GM19240 (cell line): ENCODE measurements at regions not wholly inside any gene's neighbourhood (a gene's known extent, or its start where the extent isn't known, plus 50 kb on each side); places are given as distances from the start of the nearest gene placed in this dataset.
"Not testable (repeated sequence)": the region's sequence is repeated elsewhere in the genome, so short reads cannot be mapped to it uniquely, and the experiment has no call there.

Source experiments
- DNase-seq: peaks from one replicate; pipeline ENCODE4 v3.0.0; 2011; ENCODE audit warnings: low spot score; ENCODE audit not compliant: insufficient read length

DNA sequence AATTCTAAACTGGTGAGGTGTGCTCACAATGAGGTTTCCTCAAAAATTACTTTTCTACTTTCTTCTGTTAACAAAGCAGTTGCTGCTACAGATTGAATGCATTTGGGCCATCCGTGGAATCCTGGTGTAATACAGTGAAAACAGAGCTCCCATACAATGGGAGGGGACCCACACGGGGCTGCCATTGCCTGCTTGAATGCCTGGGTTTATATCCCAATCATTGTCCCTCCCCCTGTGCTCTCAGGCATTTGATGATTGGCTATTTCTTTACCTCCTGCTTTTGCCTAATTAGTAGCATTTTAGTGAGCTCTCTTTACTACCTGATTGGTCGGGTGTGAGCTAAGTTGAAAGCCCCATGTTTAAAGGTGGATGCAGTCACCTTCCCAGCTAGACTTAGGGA is 52.9 kb upstream of the CSF1 start:
- DNase-seq = not testable (repeated sequence)

DNA sequence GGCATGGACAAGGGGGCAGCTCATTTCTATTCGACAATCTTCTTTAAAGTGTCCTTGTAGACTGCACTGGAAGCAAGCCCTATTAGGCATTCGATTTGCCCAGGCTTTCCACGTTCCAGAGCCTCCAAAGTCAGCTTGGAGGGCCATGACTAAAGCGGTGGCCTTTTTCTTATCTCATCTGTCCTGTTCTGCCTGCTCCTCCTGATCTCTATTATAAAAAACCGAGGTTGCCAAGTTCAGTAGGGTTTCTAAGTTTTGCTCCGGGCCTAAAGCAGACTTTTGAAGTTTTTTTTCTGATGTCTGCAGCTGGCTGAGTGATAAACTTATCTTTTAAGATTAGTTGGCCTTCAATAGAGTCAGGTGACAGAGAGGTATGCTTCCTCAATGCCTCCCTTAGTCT is 54.7 kb upstream of the CSF1 start:
- not testable (repeated sequence) for DNase-seq

DNA sequence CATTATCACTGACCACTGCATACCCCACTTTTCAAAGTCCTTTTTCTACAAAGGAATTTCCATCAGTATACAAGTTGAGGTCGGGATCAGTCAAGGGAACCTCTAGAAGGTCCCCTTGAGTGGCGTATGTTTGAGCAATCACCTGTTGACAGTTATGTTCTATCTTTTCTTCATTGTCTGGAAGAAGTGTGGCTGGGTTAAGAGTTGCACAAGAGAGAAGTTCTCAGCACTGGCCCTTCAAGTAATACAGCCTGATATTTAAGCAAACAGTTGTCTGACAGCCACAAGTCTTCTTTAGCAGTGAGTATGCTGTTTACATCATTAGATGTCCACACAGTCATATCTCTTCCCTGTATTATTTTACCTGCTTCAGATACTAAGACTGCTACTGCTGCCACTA is 56.7 kb upstream of the CSF1 start:
- not testable (repeated sequence) for DNase-seq

DNA sequence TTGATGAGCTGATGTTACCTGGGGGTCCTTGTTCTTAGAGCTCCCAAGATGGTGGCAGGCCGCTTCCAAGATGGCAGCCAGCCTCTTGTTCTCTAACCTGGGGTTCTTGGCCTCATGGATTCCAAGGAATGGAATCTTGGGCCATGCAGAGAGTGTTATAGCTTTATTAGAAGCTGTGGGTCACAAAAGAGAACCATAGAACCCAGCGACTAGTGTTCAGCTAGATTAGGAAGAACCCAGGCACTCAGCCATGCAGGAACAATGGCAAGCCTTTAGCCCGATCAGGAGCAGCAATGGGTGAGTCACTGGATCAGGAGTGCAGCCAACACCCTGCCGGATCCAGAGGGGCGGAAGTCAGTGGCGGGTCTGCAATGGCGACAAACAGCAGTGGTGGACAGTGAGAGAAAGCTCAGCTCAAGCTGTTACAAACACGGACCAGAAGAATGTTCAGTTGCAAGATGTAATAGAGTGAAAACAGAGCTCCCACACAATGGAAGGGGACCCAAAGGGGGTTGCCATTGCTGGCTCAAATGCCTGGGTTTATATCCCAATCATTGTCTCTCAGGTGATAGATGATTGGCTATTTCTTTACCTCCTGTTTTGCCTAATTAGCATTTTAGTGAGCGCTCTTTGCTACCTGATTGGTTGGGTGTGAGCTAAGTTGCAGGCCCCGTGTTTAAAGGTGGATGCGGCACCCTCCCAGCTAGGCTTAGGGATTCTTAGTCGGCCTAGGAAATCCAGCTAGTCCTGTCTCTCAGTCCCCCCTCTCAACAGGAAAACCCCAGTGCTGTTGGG is 58.2 kb upstream of the CSF1 start:
- not testable (repeated sequence) for DNase-seq

DNA sequence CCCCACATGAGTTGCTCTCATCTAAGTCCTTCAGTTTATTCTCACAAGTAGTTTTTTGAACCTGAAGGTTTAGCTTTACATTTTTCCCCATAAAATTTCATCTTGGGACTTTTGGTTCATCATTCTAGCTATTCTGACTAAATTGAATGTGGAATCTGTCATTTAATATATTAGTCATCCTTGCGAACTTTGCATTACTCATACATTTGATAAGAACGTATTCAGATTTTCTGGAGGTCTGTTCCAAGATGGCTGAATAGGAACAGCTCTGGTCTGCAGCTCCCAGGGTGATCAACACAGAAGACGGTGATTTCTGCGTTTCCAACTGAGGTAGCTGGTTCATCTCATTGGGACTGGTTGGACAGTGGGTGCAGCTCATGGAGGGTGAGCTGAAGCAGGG is 59.8 kb upstream of the CSF1 start:
- DNase-seq = no peak

DNA sequence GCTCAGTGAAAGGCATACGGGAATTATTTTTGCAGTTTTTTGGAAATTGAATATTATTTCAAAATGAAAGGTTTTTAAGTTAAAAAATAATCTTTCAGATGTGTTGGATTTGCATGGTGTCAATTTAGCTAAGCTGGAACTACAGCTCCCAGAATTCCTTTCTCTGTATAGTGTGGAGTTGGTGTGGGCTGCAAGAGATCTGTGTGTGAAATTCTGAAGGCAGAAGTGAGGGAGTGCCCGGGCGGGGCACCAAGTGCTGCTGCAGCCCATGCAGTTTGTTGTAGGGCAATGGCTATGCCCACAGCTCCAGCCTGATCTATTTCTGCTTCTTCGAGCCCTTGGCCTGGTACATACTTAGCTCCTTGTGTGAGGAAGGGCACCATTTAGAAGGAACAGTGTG is 60.5 kb upstream of the CSF1 start:
- DNase-seq = no peak

DNA sequence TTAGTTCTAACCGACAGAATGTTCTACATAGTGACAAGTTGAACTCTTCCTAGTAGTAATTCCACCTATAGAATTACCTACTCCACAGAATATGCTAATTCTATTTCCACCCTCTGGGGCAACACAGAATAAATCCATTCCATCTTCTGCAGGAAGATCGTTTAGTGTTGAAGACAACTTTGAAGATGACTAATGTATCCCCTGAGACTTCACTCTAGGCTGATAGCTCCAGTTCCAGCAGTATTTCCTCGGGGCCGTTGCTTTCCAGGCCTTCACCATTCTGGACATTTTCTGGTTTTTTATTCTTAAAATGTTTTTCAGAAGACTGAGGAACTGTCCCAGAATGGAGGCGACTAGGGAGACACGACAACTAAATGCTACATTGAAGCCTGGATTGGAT is 61.0 kb upstream of the CSF1 start:
- no peak for DNase-seq

DNA sequence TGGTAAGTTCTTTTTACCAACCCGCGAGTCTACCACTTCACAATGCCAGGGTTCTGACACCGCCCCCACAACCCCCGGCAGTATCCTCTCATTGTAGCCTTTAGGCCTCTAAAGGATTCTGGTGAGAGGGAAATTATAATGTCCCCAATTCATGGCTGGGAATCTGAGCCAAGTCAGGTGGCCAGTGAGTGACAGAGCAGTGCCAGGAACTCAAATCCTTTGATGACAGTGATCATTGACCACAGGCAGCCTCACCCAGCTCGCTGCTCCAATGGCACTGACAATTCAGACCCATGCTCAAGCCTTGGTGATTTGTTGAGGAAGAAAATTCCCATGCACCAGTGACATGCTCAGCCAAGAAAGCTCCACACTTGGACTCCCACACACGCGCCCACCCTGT is 63.4 kb upstream of the CSF1 start:
- DNase-seq = no peak

DNA sequence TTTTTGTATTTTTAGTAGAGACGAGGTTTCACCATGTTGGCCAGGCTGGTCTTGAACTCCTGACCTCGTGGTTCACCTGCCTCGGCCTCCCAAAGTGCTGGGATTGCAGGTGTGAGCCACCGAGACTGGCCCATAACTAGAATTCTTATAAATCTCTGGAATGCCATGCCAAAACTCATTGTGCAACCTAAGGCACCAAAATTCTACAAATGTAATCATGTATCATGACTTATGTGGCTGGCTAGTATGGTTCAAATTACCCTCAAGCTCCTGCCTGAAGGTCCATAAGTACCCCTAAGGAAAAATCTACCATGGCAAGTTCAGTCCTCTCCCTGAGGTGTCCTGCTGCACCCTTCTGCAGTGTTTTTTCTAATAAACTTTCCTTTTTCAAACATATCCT is 63.8 kb upstream of the CSF1 start:
- no peak for DNase-seq

DNA sequence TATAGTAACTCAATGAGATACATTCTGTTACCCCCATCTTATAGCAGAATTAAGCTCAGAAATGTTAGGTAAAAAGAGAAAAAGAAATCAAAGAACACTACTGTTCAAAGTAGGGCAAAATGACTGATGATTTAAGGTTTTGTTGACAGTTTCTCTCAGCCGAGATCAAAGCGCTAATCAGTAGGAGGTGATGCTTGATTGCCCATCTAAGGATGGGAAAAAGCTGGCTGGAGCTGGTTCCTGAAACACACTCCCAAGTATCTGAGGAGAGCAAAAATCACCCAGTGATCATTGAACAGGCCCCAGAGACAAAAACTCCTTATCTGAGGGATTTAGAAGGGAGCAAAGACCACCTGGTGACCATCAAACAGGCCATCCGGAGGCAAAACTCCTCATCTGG is 64.5 kb upstream of the CSF1 start:
- DNase-seq = no peak

DNA sequence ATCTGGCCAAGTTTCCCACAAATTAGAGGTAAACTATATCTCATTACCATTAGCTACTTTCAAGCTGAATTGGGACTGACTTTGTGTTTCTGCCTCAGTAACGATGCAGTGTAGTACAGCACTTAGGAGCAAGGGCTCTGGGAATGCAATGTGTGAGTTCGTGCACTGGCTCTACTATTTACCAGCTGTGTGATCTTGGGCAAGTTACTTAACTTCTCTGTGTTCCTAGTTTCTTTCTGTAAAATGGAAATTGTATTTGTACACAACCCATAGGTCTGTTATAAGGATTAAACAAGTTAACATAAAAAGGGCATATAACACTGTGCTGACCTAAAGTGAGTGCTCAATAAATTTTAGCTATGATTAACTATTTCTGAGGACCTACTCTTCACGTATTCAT is 65.0 kb upstream of the CSF1 start:
- no peak for DNase-seq

DNA sequence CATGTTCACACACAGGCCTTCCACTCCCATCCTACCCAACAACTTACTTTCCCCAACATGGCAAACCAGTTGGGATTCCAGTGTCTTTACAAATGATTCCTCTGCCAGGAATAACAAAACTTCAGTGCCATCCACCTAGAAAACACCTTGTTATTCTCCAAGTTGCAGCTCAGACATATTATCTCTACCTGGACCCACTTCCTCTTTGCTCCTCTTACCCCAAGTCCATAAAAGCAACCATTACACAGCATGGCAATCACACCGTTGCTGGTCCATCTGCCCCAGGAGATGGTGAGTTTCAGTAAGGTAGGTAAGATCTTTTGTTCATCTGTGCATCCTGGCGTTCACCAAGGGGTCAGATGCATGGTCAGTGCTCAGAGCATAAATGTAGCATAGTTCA is 66.0 kb upstream of the CSF1 start:
- no peak for DNase-seq

DNA sequence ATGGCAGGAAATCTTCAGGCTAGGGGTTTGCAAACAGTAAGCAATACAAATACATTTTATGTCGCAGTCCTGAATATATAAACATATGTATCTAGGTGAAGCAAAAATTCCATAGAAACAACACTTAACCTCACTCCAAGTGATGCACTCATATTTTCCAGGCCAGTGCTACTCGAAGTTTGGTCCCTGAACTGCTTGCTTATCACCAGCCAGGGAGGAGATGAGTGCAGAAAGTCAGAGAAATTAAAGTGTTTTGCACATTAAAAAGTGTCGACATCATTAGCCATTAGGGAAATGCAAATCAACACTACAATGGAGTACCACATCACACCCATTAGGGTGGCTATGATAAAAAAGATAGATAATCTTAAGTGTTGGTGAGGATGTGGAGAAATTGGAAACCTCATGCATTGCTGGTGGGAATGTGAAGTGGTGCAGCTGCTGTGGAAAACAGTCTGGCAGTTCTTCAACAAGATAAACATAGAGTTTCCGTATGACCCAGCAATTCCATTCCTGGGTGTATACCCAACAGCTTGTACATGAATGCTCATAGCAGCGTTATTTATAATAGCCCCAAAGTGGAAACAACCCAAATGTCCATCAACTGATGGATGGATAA is 70.5 kb upstream of the CSF1 start:
- no peak for DNase-seq

DNA sequence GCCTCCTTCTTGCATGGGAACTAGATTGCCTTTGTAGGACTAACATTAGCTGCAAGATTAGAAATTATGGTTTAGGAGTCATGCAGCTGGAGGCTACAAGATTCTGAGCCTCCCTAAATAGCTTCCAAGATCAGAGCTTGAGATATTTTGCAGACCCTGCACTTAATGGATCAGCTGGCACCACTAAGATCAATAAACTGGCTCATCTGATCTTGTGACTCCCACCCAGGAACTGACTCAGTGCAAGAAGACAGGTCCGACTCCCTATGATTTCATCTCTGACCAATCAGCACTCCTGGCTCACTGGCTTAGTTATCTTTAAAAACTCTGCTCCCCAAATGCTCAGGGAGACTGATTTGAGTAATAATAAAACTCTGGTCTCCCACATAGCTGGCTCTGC is 71.4 kb upstream of the CSF1 start:
- not testable (repeated sequence) for DNase-seq

DNA sequence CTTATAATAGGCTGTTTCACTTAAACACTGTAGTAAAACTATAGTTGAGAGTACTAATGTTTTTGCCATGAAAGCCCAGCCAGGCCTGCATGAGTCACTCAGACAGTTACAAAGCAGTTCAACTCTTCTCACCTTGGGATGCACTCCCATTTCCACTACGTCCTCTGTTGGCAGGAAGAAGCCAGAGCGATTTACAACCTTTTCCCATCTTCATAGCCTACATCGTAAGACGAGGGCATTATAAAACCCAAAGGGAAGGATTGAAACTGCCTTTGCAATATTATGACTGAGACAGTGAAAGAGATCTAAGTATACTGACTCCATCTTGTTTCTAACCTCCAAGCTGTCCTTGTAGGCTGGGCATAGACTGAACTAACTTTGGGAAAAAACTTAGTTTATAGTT is 71.8 kb upstream of the CSF1 start:
- no peak for DNase-seq

DNA sequence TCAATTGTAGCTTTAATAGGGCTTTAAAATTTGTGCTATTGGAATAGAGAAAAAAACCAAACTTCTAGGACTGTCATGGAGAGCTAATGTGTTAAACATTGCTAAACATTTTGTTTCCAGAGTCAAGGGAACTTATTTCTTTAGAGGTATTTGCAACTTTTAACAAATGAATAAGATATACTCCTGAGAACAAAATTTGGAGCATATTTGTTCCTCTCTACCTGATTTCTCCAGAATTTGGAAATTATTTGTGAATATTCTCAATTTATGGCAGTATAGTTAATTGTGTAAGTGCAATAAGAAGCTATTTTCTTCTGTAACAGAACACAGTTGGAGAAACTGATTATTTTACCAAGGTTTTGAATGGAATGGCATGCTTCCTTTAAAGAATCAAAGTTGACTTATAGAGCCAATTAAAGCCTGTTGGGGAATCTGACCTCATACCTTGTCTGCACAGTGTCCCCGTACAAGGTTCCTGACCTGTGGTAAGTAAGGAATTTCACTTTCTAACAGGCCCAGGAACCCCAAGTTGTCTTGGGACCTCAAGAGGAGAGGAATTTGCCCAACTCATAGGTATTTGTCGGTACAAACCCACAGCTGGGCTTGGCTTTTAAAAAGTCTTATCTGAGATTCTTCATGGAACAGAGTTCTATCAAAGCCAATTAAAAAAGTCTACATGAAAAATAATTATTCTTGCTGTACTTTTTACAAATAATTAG is 72.6 kb upstream of the CSF1 start:
- no peak for DNase-seq

DNA sequence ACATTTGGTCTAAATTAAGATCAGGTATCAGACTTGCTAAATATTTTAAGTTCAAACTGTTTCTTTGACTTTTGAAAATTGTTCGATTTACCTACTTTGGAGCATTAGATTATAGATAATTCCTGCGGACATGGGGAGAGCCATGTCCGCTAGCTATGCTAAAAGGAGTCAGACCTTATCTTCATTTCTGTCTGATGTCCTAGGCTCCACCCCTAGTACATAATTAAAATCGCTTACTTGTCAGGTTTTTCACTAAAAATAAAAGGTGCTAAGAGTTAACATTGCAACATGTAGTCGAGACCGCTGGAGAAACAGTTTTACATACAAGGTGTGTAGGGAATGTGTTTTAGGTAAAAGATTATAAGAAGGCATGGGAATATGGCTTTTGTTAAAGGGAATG is 71.9 kb upstream of the EPS8L3 start:
- DNase-seq = not testable (repeated sequence)

DNA sequence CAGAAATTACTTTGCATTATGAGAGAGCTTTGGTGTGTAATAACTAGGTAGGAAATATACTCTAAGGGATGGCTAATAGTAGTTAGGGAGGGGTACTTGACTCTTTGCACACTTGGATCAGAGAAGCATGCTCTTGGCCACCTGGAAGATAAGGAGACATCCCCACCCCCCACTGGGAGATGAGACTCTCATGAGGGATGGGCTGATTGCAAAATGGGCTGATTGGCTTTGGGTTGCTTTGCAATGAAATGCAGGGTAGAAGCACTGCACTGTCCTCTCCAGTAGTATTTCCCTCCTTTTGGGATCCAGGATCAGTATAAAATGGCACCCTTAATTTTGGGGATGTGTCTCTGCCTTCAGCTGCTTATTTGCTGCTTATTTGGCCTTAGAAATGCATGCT is 71.2 kb upstream of the EPS8L3 start:
- no peak for DNase-seq

DNA sequence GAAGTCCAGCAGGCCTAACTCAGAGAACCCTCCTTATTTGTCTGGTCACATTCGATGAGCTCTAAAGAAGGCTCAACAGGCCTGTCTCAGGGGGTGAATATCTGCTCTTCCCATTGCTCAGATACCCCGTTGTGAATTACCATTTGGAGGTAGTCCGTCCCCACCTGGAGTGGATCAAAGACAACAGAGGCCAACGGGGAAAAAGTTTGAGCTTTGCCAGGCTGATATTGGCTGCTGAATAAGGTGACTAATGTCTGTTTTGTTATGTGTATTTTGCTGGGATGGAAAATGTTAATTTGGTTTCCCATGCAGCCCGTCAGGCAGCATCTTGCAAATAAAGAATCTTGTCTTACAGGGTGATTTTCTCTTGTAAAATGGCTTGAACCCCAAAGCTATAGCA is 69.2 kb upstream of the EPS8L3 start:
- no peak for DNase-seq

DNA sequence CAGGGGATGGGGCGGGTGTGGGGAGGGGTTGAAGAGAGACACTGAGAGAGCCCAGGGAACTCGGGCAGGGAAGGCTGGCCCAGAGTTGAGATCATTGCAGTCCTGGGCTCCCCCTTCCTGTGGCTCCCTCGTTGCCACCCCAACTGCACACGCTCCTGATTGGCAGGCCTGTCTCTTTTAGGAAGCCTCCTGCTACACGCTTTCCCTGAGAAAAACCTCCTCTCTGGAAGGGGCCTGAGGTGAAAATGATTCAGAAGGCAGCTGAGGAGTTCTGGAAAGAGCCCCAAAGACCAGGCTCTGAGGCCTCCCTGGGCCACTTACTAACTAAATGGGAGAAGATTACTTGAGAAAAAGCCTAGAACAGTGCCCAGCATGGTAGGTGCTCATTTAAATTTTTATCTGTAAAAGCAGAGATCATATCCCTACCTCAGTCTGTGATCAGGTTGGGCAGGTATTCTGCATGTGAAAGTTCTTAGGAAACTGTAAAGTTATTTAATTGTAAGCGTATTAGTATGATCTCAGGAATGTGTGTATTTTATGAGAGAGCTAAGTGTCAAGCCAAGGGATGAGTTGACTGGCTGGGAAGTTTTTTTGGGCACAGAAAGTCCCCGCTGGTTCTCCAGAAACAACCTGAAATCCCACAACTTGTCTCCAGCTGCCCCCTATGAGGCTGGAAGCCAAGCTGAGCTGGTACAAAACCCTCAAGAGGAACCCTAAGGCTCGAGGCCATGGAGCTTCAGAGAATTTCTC is 65.2 kb upstream of the EPS8L3 start:
- DNase-seq = no peak

DNA sequence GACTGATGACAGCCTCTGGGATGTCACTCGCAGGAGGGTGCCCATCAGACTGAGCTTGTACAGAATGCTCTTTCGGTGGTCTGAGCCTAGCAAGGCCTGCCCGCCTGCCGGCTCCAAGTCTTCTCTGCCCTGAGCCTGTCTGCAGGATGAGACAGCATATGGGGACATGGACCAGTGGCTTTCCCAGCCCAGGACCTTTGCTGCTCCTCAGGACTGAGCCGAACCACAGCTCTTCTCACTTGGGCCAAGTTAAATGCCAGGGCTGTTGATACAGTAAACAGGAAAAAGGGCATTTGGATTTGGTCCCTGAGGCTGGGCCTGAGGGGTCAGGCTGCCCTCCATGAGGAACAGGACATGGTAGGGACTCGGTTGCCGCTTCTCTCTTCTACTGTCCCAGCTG is 64.3 kb upstream of the EPS8L3 start:
- DNase-seq = no peak

DNA sequence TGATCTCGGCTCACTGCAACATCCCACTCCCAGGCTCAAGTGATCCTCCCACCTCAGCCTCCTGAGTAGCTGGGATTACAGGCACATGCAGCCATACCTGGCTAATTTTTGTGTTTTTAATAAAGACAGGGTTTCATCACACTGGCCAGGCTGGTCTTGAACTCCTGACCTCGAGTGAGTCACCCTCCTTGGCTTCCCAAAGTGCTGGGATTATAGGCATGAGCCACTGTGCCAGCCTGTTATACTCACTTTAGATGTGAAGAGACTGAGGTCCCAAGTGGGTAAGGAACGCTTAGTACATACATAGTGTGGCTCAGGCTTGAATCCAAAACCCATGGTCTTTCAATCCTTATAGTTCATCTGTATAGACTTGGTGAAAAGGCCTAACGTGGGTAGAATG is 63.7 kb upstream of the EPS8L3 start:
- no peak for DNase-seq
